Activated CD4-positive, alpha-beta T cell treated with anti-CD3 and anti-CD28 coated beads, Interleukin-2, Interleukin-6, amounts not matched to agents 100 ng/mL and 50 ng/mL, durations not matched to agents 16 hours and 8 hours (primary cell): ENCODE measurements at regions not wholly inside any gene's neighbourhood (a gene's known extent, or its start where the extent isn't known, plus 50 kb on each side); places are given as distances from the start of the nearest gene placed in this dataset.
"Not testable (repeated sequence)": the region's sequence is repeated elsewhere in the genome, so short reads cannot be mapped to it uniquely, and the experiment has no call there.

ENCODE experiments used
- DNase-seq: peaks from one replicate; pipeline ENCODE4 v3.0.0-alpha.2; 2020

GRCh38 chr1:157460381-157460780, 91.9 kb downstream of the FCRL5 start:
- no peak for DNase-seq

- no peak for DNase-seq
Measured at GRCh38 chr1:157457279-157457678, 95.0 kb downstream of the FCRL5 start.

GRCh38 chr1:157455318-157455717, 97.0 kb downstream of the FCRL5 start:
- no peak for DNase-seq

- DNase-seq = no peak
Measured at GRCh38 chr1:157450106-157450505, 102.2 kb downstream of the FCRL5 start.

GRCh38 chr1:157448636-157449035, 103.7 kb downstream of the FCRL5 start:
- no peak for DNase-seq

- DNase-seq = not testable (repeated sequence)
Measured at GRCh38 chr1:157446356-157446755, 106.0 kb downstream of the FCRL5 start.

GRCh38 chr1:157445616-157446140, 106.6 kb downstream of the FCRL5 start:
- not testable (repeated sequence) for DNase-seq

GRCh38 chr1:157442065-157442464, 110.2 kb downstream of the FCRL5 start:
- no peak for DNase-seq

GRCh38 chr1:157439302-157439954, 112.9 kb downstream of the FCRL5 start:
- no peak for DNase-seq

- DNase-seq = no peak
Measured at GRCh38 chr1:157438613-157439012, 113.7 kb downstream of the FCRL5 start.

GRCh38 chr1:157438146-157438545, 114.2 kb downstream of the FCRL5 start:
- DNase-seq = no peak

GRCh38 chr1:157437296-157437695, 115.0 kb downstream of the FCRL5 start:
- no peak for DNase-seq

- no peak for DNase-seq
Measured at GRCh38 chr1:157431751-157432150, 120.6 kb downstream of the FCRL5 start.

GRCh38 chr1:157429601-157430240, 122.6 kb downstream of the FCRL5 start:
- no peak for DNase-seq

- DNase-seq = not testable (repeated sequence)
Measured at GRCh38 chr1:157423764-157424163, 128.6 kb downstream of the FCRL5 start.

- DNase-seq = no peak
Measured at GRCh38 chr1:157419845-157420542, 132.3 kb downstream of the FCRL5 start.

- no peak for DNase-seq
Measured at GRCh38 chr1:157418659-157419058, 133.7 kb downstream of the FCRL5 start.

- DNase-seq = no peak
Measured at GRCh38 chr1:157418231-157418630, 134.1 kb downstream of the FCRL5 start.

- DNase-seq = no peak
Measured at GRCh38 chr1:157415661-157416060, 136.7 kb downstream of the FCRL5 start.

- no peak for DNase-seq
Measured at GRCh38 chr1:157412308-157412707, 140.0 kb downstream of the FCRL5 start.

- DNase-seq = no peak
Measured at GRCh38 chr1:157411769-157412168, 140.5 kb downstream of the FCRL5 start.

GRCh38 chr1:157411064-157411463, 141.3 kb downstream of the FCRL5 start:
- DNase-seq = no peak

GRCh38 chr1:157410457-157410856, 141.9 kb downstream of the FCRL5 start:
- DNase-seq = no peak

- no peak for DNase-seq
Measured at GRCh38 chr1:157409927-157410326, 142.4 kb downstream of the FCRL5 start.
